ENCODE measurements at regions not wholly inside any gene's neighbourhood (a gene's known extent, or its start where the extent isn't known, plus 50 kb on each side); places are given as distances from the start of the nearest gene placed in this dataset.

GRCh38 chr5:74462356-74462755 is 178.2 kb downstream of the ENC1 start:
- no peak overlapping the region for H3K27ac ChIP-seq
- no peak overlapping the region for H3K4me3 ChIP-seq (ENCODE audit: low read depth in 1 of 2, low read length in 1 of 2)
- H3K4me1 ChIP-seq (ENCODE audit: control insufficient read depth in 1 of 2, insufficient read depth in 1 of 2, low read depth in 1 of 2, low read length in 1 of 2): no peaks in the 10 kb centered on the region
- H3K27me3 ChIP-seq: no peaks in the 10 kb centered on the region
- H3K36me3 ChIP-seq: no peaks in the 10 kb centered on the region
- H3K9me3 ChIP-seq: no peaks in the 10 kb centered on the region
- TF ChIP-seq CTCF (IDR thresholded peaks at IDR 0.05): no peak

- no peaks in the 10 kb centered on the region for H3K36me3 ChIP-seq
- H3K27me3 ChIP-seq: no peaks in the 10 kb centered on the region
- H3K27ac ChIP-seq: no peak overlapping the region
- TF ChIP-seq CTCF (IDR thresholded peaks at IDR 0.05): no peak
- H3K4me1 ChIP-seq (ENCODE audit: control insufficient read depth in 1 of 2, insufficient read depth in 1 of 2, low read depth in 1 of 2, low read length in 1 of 2): no peaks in the 10 kb centered on the region
- H3K9me3 ChIP-seq: no peaks in the 10 kb centered on the region
- no peak overlapping the region for H3K4me3 ChIP-seq (ENCODE audit: low read depth in 1 of 2, low read length in 1 of 2)
Measured at GRCh38 chr5:74461251-74461650, 179.3 kb downstream of the ENC1 start.

GRCh38 chr5:74460694-74461093 is 179.8 kb downstream of the ENC1 start:
- Histone ChIP-seq H3K27me3 (no peaks in the 10 kb centered on the region), H3K27ac (no peak overlapping the region), H3K9me3 (no peaks in the 10 kb centered on the region), H3K36me3 (no peaks in the 10 kb centered on the region), H3K4me3 (ENCODE audit: low read depth in 1 of 2, low read length in 1 of 2) (no peak overlapping the region), H3K4me1 (ENCODE audit: control insufficient read depth in 1 of 2, insufficient read depth in 1 of 2, low read depth in 1 of 2, low read length in 1 of 2) (no peaks in the 10 kb centered on the region)
- TF ChIP-seq CTCF (IDR thresholded peaks at IDR 0.05): no peak

DNA sequence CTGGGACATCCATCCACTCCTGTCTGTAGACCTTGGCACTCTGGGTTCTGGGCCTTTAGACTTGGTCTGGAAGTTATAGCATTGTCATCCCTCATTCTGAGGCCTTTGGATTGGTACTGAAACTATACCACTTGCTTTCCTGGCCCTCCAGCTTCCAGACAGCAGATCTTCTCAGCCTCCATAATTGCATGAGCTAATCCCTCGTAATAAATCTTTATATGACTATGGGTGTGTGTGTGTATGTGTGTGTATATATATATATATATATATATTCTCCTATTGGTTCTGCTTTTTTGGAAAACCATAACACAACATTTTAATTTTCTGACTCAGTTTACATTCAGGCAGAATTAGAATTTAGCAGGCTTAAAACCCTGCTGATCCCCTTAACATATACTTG is 180.5 kb downstream of the ENC1 start:
- Histone ChIP-seq H3K27ac (no peak overlapping the region), H3K9me3 (no peaks in the 10 kb centered on the region), H3K4me3 (ENCODE audit: low read depth in 1 of 2, low read length in 1 of 2) (no peak overlapping the region), H3K27me3 (no peaks in the 10 kb centered on the region), H3K4me1 (ENCODE audit: control insufficient read depth in 1 of 2, insufficient read depth in 1 of 2, low read depth in 1 of 2, low read length in 1 of 2) (no peaks in the 10 kb centered on the region), H3K36me3 (no peaks in the 10 kb centered on the region)
- TF ChIP-seq CTCF (IDR thresholded peaks at IDR 0.05): no peak

DNA sequence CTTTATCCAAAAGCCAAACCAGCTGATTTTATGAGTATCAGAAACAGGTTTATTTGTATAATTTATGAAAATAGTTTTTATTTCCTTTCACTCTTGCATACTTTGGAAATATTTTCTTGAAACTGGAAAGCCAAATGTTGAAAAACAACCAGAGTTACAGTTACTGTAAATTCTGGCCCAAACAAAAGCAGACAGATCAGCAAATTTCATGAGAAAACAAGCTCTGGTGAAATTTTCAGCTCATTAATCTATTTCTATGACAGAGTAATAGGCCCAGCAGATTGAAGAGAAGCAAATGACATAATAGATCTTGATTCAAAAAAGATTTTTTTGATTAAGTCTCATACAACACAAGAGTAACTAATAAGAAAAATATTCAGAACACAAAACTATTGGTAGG is 182.7 kb downstream of the ENC1 start:
- Histone ChIP-seq H3K27ac (no peak overlapping the region), H3K4me3 (ENCODE audit: low read depth in 1 of 2, low read length in 1 of 2) (no peak overlapping the region), H3K36me3 (no peaks in the 10 kb centered on the region), H3K27me3 (no peaks in the 10 kb centered on the region), H3K9me3 (no peaks in the 10 kb centered on the region), H3K4me1 (ENCODE audit: control insufficient read depth in 1 of 2, insufficient read depth in 1 of 2, low read depth in 1 of 2, low read length in 1 of 2) (no peaks in the 10 kb centered on the region)
- TF ChIP-seq CTCF (IDR thresholded peaks at IDR 0.05): no peak

Data from neutrophil (primary cell).